GM12878 (cell line): ENCODE measurements at regions not wholly inside any gene's neighbourhood (a gene's known extent, or its start where the extent isn't known, plus 50 kb on each side); places are given as distances from the start of the nearest gene placed in this dataset.

Source experiments
- ATAC-seq: fragments of 200-7000 bp; cut with Tn5 transposase; 3 replicates; pipeline ENCODE4 v1.9.1; 2020; ENCODE audit warnings: mild to moderate bottlenecking, moderate library complexity
- BruUV-seq: library from RNA; stranded (reverse); fragments of 400-500 nt; replicated peaks from 2 replicates; lab custom pipeline; 2021; lab: Mats Ljungman, UMichigan
- CTCF ChIA-PET: fragments of 300-600 bp; sonication (Branson Sonifier 250); formaldehyde crosslinking; extraction: SDS; loops from one replicate; lab custom pipeline; 2021; ENCODE audit warnings: inconsistent platforms; lab: Yijun Ruan, JAX
- POLR2A ChIA-PET: fragments of 350-600 bp; formaldehyde crosslinking; extraction: SDS; loops from one replicate; lab custom pipeline; 2021; ENCODE audit warnings: inconsistent platforms; lab: Charles Lee
- RAD21 ChIA-PET: fragments of 300-600 bp; sonication (Branson Sonifier 250); formaldehyde crosslinking; loops from one replicate; lab custom pipeline; 2023; ENCODE audit warnings: antibody characterized with exemption; ENCODE audit not compliant: unreplicated experiment; lab: Charles Lee
- SMC1A ChIA-PET: fragments of 300-600 bp; sonication (Branson Sonifier 250); formaldehyde crosslinking; loops from one replicate; lab custom pipeline; 2023; ENCODE audit not compliant: unreplicated experiment, uncharacterized antibody; lab: Charles Lee
- DNase-seq: peaks from one replicate; pipeline ENCODE4 v3.0.0-alpha.2; 2011; ENCODE audit warnings: low read depth, low spot score
- FAIRE-seq: peaks from 3 replicates; lab custom pipeline; 2011; peaks lifted over from hg19 to GRCh38; lab: Jason Lieb, UNC
- H2AFZ ChIP-seq: 2 replicates; pipeline ENCODE4 v1.6.0; 2011; ENCODE audit warnings: low read depth, low read length, control low read depth; ENCODE audit not compliant: control insufficient read depth
- H3K27ac ChIP-seq: 2 replicates; pipeline ENCODE4 v1.5.1; 2011; ENCODE audit warnings: control low read depth; ENCODE audit not compliant: control insufficient read depth, insufficient read depth
- H3K27me3 ChIP-seq, 2 experiments: replicated peaks in 1 of 2; 2 replicates each; pipeline versions ENCODE4 v1.6.0 to v1.6.1; 2011; ENCODE audit warnings: low read length in 1 of 2; ENCODE audit not compliant: control insufficient read depth in 2 of 2, insufficient read depth in 2 of 2
- H3K36me3 ChIP-seq, 2 experiments: 2 replicates each; pipeline ENCODE4 v1.5.1; 2011; ENCODE audit warnings: low read length in 1 of 2; ENCODE audit not compliant: control insufficient read depth in 2 of 2, insufficient read depth in 2 of 2
- H3K4me1 ChIP-seq: 2 replicates; pipeline ENCODE4 v1.6.1; 2011; ENCODE audit warnings: mild to moderate bottlenecking, low read length, moderate library complexity, mixed read lengths; ENCODE audit not compliant: control insufficient read depth, insufficient read depth
- H3K4me2 ChIP-seq: 2 replicates; pipeline ENCODE4 v1.6.0; 2011; ENCODE audit warnings: control low read depth; ENCODE audit not compliant: control insufficient read depth, insufficient read depth
- H3K4me3 ChIP-seq: fragments of 200-600 bp; sonication (generic); 2 replicates; pipeline ENCODE4 v1.5.1; 2016
- H3K79me2 ChIP-seq: 2 replicates; pipeline ENCODE4 v1.6.0; 2011; ENCODE audit warnings: low read length; ENCODE audit not compliant: control insufficient read depth, insufficient read depth
- H3K9ac ChIP-seq: 2 replicates; pipeline ENCODE4 v1.8.0; 2011; ENCODE audit warnings: low read length, control low read depth, mixed read lengths; ENCODE audit not compliant: control insufficient read depth, insufficient read depth
- H3K9me3 ChIP-seq: replicated peaks from 3 replicates; pipeline ENCODE4 v1.5.1; 2011; ENCODE audit warnings: mild to moderate bottlenecking, low read length; ENCODE audit not compliant: control insufficient read depth, insufficient read depth
- H4K20me1 ChIP-seq: 2 replicates; pipeline ENCODE4 v1.6.0; 2011; ENCODE audit not compliant: control insufficient read depth, insufficient read depth
- ATF7 ChIP-seq: fragments of 450-650 bp; IDR thresholded peaks from 2 replicates; pipeline ENCODE4 v1.6.1; 2016; ENCODE audit warnings: low read depth, mild to moderate bottlenecking
- BRCA1 ChIP-seq: IDR thresholded peaks from 2 replicates; pipeline ENCODE4 v1.6.1; 2011; ENCODE audit warnings: low read depth, low read length, improper control_type of control experiment
- CBFB ChIP-seq: IDR thresholded peaks from 2 replicates; pipeline ENCODE4 v1.6.1; 2016; ENCODE audit warnings: antibody characterized with exemption, low read depth
- CHD2 ChIP-seq: IDR thresholded peaks from 2 replicates; pipeline ENCODE4 v1.6.1; 2011; ENCODE audit warnings: low read depth, low read length, improper control_type of control experiment, borderline replicate concordance
- DPF2 ChIP-seq: fragments of 450-650 bp; IDR thresholded peaks from 2 replicates; pipeline ENCODE4 v1.6.1; 2017; ENCODE audit warnings: mild to moderate bottlenecking
- EED ChIP-seq: sonication (generic); IDR thresholded peaks from 2 replicates; pipeline ENCODE4 v1.6.1; 2016; ENCODE audit warnings: antibody characterized with exemption, low read depth
- EP300 ChIP-seq, 2 experiments: fragments of 150-350 bp in 1 of 2; IDR thresholded peaks; 2 replicates each; pipeline ENCODE4 v1.6.1; 2011 to 2012; ENCODE audit warnings: low read depth in 2 of 2, low read length in 2 of 2, borderline replicate concordance in 1 of 2, improper control_type of control experiment in 1 of 2, inconsistent platforms in 1 of 2; ENCODE audit not compliant: control insufficient read depth in 1 of 2
- HDGF ChIP-seq: fragments of 450-650 bp; IDR thresholded peaks from 2 replicates; pipeline ENCODE4 v1.6.1; 2016; ENCODE audit warnings: antibody characterized with exemption
- MEF2A ChIP-seq: IDR thresholded peaks from 2 replicates; pipeline ENCODE4 v1.6.1; 2011; ENCODE audit warnings: low read depth, mild to moderate bottlenecking, low read length, moderate library complexity; ENCODE audit not compliant: insufficient read depth
- MTA2 ChIP-seq: fragments of 450-650 bp; IDR thresholded peaks from 2 replicates; pipeline ENCODE4 v1.6.1; 2016; ENCODE audit warnings: low read depth, mild to moderate bottlenecking, moderate library complexity
- MTA3 ChIP-seq: IDR thresholded peaks from 2 replicates; pipeline ENCODE4 v1.6.1; 2012; ENCODE audit warnings: low read length, inconsistent platforms, borderline replicate concordance
- MYC ChIP-seq: IDR thresholded peaks from 2 replicates; pipeline ENCODE4 v1.6.1; 2011; ENCODE audit warnings: mild to moderate bottlenecking, low read length, moderate library complexity, inconsistent platforms; ENCODE audit not compliant: insufficient read depth, insufficient replicate concordance, insufficient read length, severe bottlenecking
- RBBP5 ChIP-seq: fragments of 200-600 bp; sonication (generic); conservative IDR thresholded peaks from 2 replicates; pipeline ENCODE4 v1.6.1; 2016
- RELA ChIP-seq: fragments of 450-650 bp; IDR thresholded peaks from 2 replicates; pipeline ENCODE4 v1.8.0; 2014; ENCODE audit warnings: borderline replicate concordance; ENCODE audit not compliant: partially characterized antibody
- SP1 ChIP-seq: IDR thresholded peaks from one replicate; pipeline ENCODE4 v1.6.1; 2011; ENCODE audit warnings: low read depth, low read length
- SUZ12 ChIP-seq: fragments of 200-600 bp; sonication (generic); IDR thresholded peaks from one replicate; pipeline ENCODE4 v1.6.1; 2018; ENCODE audit warnings: antibody characterized with exemption, mild to moderate bottlenecking; ENCODE audit not compliant: unreplicated experiment
- TARDBP ChIP-seq: IDR thresholded peaks from 2 replicates; pipeline ENCODE4 v1.6.1; 2016; ENCODE audit warnings: borderline replicate concordance
- TCF12 ChIP-seq: IDR thresholded peaks from 2 replicates; pipeline ENCODE4 v1.6.1; 2011; ENCODE audit warnings: low read depth, mild to moderate bottlenecking, low read length
- ZNF384 ChIP-seq: IDR thresholded peaks from 2 replicates; pipeline ENCODE4 v1.6.1; 2012; ENCODE audit warnings: low read depth, mild to moderate bottlenecking, low read length, improper control_type of control experiment, borderline replicate concordance
- ZNF622 ChIP-seq: fragments of 450-650 bp; IDR thresholded peaks from 2 replicates; pipeline ENCODE4 v1.6.1; 2017; ENCODE audit warnings: mild to moderate bottlenecking, inconsistent platforms
- WGBS: methylation state at CpG from one replicate; pipeline ENCODE4 v1.1.6; 2016; ENCODE audit warnings: low lambda C conversion rate; ENCODE audit not compliant: insufficient replicate concordance, insufficient coverage; ENCODE audit errors: missing lambda C conversion rate; 5-methylcytosine and 5-hydroxymethylcytosine counted together
- in situ Hi-C: fragments of 300-500 bp; cut with MboI; formaldehyde crosslinking; loops from 9 replicates; pipeline ENCODE4 v1.14.3; 2018; ENCODE audit warnings: mixed read lengths
- intact Hi-C: fragments of 100-400 bp; cut with micrococcal nuclease; formaldehyde crosslinking; loops from one replicate; pipeline ENCODE4 v1.14.2; 2022; ENCODE audit not compliant: unreplicated experiment
- TF ChIP-seq, protein P1 (sequence below): IDR thresholded peaks from 2 replicates; pipeline ENCODE4 v1.6.1; 2012; ENCODE audit warnings: low read length, inconsistent platforms

DNA sequence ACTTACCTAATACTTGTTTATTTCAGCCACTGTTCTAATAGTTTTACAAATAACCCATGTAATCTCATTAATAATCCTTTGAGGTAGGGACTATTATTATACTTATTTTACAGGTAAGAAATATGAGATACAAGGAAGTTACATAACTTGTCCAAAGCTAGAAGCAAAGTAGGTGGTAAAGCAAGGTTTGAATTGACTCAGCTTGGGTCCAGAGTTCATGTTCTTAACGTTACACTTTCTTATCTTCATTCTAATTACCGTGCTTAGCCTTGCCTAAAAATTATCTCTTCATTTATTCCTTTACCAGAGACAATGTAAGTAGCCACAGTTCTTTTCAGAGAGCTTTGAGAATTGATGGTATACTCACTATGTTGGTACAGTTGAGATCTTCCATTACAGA is 743.6 kb downstream of the KCNJ3 start (continued):
- TF ChIP-seq EP300 (IDR thresholded peaks at IDR 0.05; ENCODE audit: borderline replicate concordance in 1 of 2, control insufficient read depth in 1 of 2, low read depth in 2 of 2, low read length in 2 of 2) = no peak
- peak; percentile 73; the same call in 1 of the 2 replicates for TF ChIP-seq MTA2
- TF ChIP-seq MYC = no peak
- TF ChIP-seq, protein P1, sequence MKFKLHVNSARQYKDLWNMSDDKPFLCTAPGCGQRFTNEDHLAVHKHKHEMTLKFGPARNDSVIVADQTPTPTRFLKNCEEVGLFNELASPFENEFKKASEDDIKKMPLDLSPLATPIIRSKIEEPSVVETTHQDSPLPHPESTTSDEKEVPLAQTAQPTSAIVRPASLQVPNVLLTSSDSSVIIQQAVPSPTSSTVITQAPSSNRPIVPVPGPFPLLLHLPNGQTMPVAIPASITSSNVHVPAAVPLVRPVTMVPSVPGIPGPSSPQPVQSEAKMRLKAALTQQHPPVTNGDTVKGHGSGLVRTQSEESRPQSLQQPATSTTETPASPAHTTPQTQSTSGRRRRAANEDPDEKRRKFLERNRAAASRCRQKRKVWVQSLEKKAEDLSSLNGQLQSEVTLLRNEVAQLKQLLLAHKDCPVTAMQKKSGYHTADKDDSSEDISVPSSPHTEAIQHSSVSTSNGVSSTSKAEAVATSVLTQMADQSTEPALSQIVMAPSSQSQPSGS = no peak
- TF ChIP-seq DPF2 = no peak
- TF ChIP-seq ZNF384 = no peak
- TF ChIP-seq RELA = no peak
- TF ChIP-seq ATF7 = 0 out of 2 replicates have a peak, but pooled peaks have one; percentile 19

DNA sequence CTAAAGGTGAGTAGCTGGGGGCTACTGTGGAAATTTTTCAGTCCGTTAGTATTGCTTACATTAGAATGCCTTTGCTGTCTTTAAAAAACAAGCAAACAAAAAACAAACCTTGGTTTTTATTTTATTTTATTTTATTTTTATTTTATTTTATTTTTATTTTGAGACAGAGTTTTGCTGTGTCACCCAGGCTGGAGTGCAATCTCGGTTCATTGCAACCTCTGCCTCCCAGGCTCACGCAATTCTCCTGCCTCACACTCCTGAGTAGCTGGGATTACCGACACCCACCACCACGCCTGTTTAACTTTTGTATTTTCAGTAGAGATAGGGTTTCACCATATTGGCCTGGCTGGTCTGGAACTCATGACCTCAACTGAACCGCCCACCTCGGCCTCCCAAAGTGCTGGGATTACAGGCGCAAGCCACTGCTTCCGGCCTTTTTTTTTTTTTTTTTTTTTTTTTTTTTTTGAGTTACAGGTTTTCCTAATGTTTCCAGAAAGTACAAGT is 732.6 kb downstream of the KCNJ3 start:
- ATAC-seq = no peak
- TF ChIP-seq MEF2A = no peak
- no peak for TF ChIP-seq HDGF
- TF ChIP-seq TCF12 = no peak
- no peak for TF ChIP-seq CHD2
- no peak for TF ChIP-seq EED
- TF ChIP-seq SP1 = no peak
- TF ChIP-seq SUZ12 = no peak
- no peak for TF ChIP-seq RBBP5
- no peak for TF ChIP-seq TARDBP
- no peak for TF ChIP-seq BRCA1
- TF ChIP-seq MTA3 = no peak
- TF ChIP-seq ZNF622 = no peak
- no peak for TF ChIP-seq CBFB
- in situ Hi-C loops = no loop called here
- Histone ChIP-seq H3K4me1 (no peaks in the 10 kb centered on the region), H3K36me3 (no peaks in the 10 kb centered on the region), H2AFZ (no peak overlapping the region), H3K9ac (no peak overlapping the region), H3K79me2 (no peaks in the 10 kb centered on the region), H3K9me3 (no peaks in the 10 kb centered on the region), H3K27me3 (no peaks in the 10 kb centered on the region), H3K27ac (no peak overlapping the region), H4K20me1 (no peaks in the 10 kb centered on the region), H3K4me2 (no peak overlapping the region), H3K4me3 (no peak overlapping the region)
- intact Hi-C loops = no loop called here
- POLR2A ChIA-PET = no interaction called here
- CTCF ChIA-PET = no interaction called here
- BruUV-seq = no TSS peak
- SMC1A ChIA-PET = no interaction called here
- FAIRE-seq = no peak
- WGBS = 38% methylated on average over 8 of the region's 9 CpGs
- RAD21 ChIA-PET = no interaction called here
- no peak for DNase-seq
